DOHH2 (cell line): ENCODE measurements at regions not wholly inside any gene's neighbourhood (a gene's known extent, or its start where the extent isn't known, plus 50 kb on each side); places are given as distances from the start of the nearest gene placed in this dataset.

ENCODE experiments used
- H3F3A ChIP-seq: fragments of 200-600 bp; sonication (generic), shearing (Covaris generic); 2 replicates; pipeline ENCODE4 v1.6.0; 2016; ENCODE audit warnings: antibody characterized with exemption, mild to moderate bottlenecking; ENCODE audit not compliant: control insufficient read depth, insufficient read depth
- H3K27ac ChIP-seq: fragments of 200-600 bp; sonication (generic); 2 replicates; pipeline ENCODE4 v1.5.1; 2014; ENCODE audit warnings: low read depth, mild to moderate bottlenecking, low read length, moderate library complexity
- H3K27me3 ChIP-seq: fragments of 200-600 bp; sonication (generic); 2 replicates; pipeline ENCODE4 v1.6.1; 2014; ENCODE audit warnings: mild to moderate bottlenecking, low read length, mixed read lengths; ENCODE audit not compliant: control insufficient read depth
- H3K36me3 ChIP-seq: fragments of 200-600 bp; sonication (generic); 2 replicates; pipeline ENCODE4 v1.6.1; 2014; ENCODE audit warnings: mild to moderate bottlenecking, low read length, moderate library complexity, mixed read lengths; ENCODE audit not compliant: control insufficient read depth
- H3K4me1 ChIP-seq: fragments of 200-600 bp; sonication (generic); 2 replicates; pipeline ENCODE4 v1.6.1; 2014; ENCODE audit warnings: mild to moderate bottlenecking, low read length, mixed read lengths; ENCODE audit not compliant: control insufficient read depth
- H3K4me2 ChIP-seq: fragments of 200-600 bp; sonication (generic); 2 replicates; pipeline ENCODE4 v1.6.0; 2014; ENCODE audit warnings: mild to moderate bottlenecking, low read length, moderate library complexity
- H3K4me3 ChIP-seq: fragments of 200-600 bp; sonication (generic); 2 replicates; pipeline ENCODE4 v1.5.1; 2014; ENCODE audit warnings: mild to moderate bottlenecking, low read length, mixed read lengths
- H3K79me2 ChIP-seq: fragments of 200-600 bp; sonication (generic); 2 replicates; pipeline ENCODE4 v1.6.1; 2014; ENCODE audit warnings: mild to moderate bottlenecking, low read length, mixed read lengths; ENCODE audit not compliant: control insufficient read depth
- H3K9me2 ChIP-seq: fragments of 200-600 bp; sonication (generic); replicated peaks from 2 replicates; pipeline ENCODE4 v1.6.1; 2014; ENCODE audit warnings: mild to moderate bottlenecking, low read length, mixed read lengths; ENCODE audit not compliant: control insufficient read depth
- H3K9me3 ChIP-seq: fragments of 200-600 bp; sonication (generic); 2 replicates; pipeline ENCODE4 v1.6.1; 2014; ENCODE audit warnings: antibody characterized with exemption, low read length, mixed read lengths; ENCODE audit not compliant: control insufficient read depth, insufficient read depth
- H4K20me1 ChIP-seq: fragments of 200-600 bp; sonication (generic); 2 replicates; pipeline ENCODE4 v1.6.0; 2014; ENCODE audit warnings: low read depth, mild to moderate bottlenecking, antibody characterized with exemption, low read length, moderate library complexity; ENCODE audit not compliant: control insufficient read depth, insufficient read depth
- EZH2phosphoT487 ChIP-seq: fragments of 200-600 bp; sonication (generic); IDR thresholded peaks from 2 replicates; pipeline ENCODE4 v1.6.1; 2017; ENCODE audit warnings: borderline replicate concordance, mild to moderate bottlenecking, antibody characterized with exemption, low read length, moderate library complexity, mixed read lengths
- TF ChIP-seq, protein P1 (sequence below): fragments of 200-600 bp; sonication (generic); IDR thresholded peaks from one replicate; pipeline ENCODE4 v1.5.1; 2014; ENCODE audit warnings: antibody characterized with exemption, mild to moderate bottlenecking, low read depth, low read length; ENCODE audit not compliant: poor library complexity, severe bottlenecking

DNA sequence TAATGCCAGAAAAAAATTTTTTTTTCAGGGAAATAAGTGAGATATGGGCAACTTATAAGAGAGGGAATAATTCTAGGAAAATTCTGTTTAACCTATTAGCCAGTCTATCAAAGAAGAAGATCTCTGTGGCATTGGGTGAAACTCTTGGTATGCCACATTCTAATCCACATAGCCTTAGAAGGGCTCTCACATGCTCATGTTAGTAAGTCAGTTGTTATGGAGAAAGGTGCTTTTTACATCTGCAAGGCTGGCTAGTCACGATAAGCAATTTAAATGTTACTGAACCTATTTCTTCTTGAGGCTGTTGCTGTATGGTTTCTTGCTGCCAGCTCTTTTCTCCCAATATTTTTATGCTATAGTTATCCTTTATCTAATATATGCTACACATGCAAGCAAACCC is 89.9 kb upstream of the MAGI1 start:
- no peak overlapping the region for H3K4me3 ChIP-seq
- no peak overlapping the region for H3K27ac ChIP-seq
- no peaks in the 10 kb centered on the region for H3K9me2 ChIP-seq
- H3K9me3 ChIP-seq, result no peaks in the 10 kb centered on the region
- H3F3A ChIP-seq, result no peaks in the 10 kb centered on the region
- TF ChIP-seq, protein P1, sequence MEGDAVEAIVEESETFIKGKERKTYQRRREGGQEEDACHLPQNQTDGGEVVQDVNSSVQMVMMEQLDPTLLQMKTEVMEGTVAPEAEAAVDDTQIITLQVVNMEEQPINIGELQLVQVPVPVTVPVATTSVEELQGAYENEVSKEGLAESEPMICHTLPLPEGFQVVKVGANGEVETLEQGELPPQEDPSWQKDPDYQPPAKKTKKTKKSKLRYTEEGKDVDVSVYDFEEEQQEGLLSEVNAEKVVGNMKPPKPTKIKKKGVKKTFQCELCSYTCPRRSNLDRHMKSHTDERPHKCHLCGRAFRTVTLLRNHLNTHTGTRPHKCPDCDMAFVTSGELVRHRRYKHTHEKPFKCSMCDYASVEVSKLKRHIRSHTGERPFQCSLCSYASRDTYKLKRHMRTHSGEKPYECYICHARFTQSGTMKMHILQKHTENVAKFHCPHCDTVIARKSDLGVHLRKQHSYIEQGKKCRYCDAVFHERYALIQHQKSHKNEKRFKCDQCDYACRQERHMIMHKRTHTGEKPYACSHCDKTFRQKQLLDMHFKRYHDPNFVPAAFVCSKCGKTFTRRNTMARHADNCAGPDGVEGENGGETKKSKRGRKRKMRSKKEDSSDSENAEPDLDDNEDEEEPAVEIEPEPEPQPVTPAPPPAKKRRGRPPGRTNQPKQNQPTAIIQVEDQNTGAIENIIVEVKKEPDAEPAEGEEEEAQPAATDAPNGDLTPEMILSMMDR, result no peak
- TF ChIP-seq EZH2phosphoT487, result no peak
- no peaks in the 10 kb centered on the region for H4K20me1 ChIP-seq
- no peaks in the 10 kb centered on the region for H3K27me3 ChIP-seq
- no peaks in the 10 kb centered on the region for H3K4me1 ChIP-seq
- no peaks in the 10 kb centered on the region for H3K79me2 ChIP-seq
- no peaks in the 10 kb centered on the region for H3K36me3 ChIP-seq
- no peak overlapping the region for H3K4me2 ChIP-seq

DNA sequence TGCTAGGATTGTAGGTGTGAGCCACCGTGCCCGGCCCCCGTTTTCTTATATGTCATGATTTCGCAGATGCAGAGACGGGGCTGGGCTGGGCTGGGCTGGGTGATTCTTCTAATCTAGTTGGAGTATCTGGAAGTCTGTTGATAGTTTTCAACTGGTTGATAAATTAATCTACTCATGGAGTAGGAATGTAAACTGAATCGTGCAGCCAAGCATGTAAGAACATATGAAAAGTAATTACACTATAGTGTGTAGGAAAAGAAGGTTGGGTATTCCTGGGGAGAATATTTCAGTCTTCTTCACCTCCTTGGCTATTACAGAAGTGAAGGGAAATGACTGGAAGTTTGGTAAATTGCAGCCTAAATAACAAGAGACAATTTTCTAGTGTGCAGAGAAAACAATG is 82.6 kb upstream of the MAGI1 start:
- no peak overlapping the region for H3K4me3 ChIP-seq
- no peaks in the 10 kb centered on the region for H3K36me3 ChIP-seq
- no peak for TF ChIP-seq EZH2phosphoT487
- TF ChIP-seq, protein P1, result no peak
- H3K9me2 ChIP-seq, result no peaks in the 10 kb centered on the region
- H3K79me2 ChIP-seq, result no peaks in the 10 kb centered on the region
- no peak overlapping the region for H3K27ac ChIP-seq
- H4K20me1 ChIP-seq, result no peaks in the 10 kb centered on the region
- H3K9me3 ChIP-seq, result no peaks in the 10 kb centered on the region
- no peaks in the 10 kb centered on the region for H3K4me1 ChIP-seq
- H3K27me3 ChIP-seq, result no peaks in the 10 kb centered on the region
- no peaks in the 10 kb centered on the region for H3F3A ChIP-seq
- no peak overlapping the region for H3K4me2 ChIP-seq

DNA sequence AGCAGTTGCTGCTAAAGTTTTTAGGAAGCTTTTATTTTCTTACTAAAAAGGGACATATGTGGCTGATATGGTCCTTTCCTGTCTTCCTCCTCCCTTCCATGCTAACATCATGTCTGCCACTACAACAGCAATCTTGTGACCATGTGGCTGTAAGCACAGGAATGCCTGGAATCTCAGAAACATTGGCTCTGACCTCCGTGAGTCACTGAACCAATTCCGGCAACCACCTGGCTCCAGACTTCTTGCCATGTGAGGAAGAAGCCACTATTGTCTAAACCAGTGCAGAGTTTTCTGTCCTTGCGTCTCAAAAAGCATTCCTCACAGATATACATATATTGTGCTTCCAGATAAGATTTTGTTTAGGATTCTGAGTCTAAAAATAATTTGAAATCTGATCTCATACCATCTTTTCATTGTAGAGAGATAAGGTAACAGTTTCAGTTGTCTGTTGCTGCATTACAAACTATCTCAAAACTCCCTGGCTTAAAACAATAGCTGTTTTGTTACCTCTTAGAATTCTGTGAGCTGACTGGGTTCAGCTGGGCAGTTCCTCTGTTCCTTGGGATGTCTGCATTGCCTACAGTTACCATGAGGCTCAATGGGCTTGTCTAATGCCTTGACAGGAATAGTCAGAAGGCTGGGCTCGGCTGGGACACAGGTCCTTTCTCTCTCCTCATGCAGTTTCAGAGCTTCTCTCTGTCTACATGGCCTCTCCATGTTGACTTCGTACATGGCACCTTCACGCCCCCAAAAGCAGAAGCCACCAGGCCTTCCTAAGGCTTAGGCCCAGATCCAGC is 77.3 kb upstream of the MAGI1 start:
- no peaks in the 10 kb centered on the region for H3F3A ChIP-seq
- no peak for TF ChIP-seq EZH2phosphoT487
- TF ChIP-seq, protein P1, result no peak
- H3K36me3 ChIP-seq, result no peaks in the 10 kb centered on the region
- H3K27me3 ChIP-seq, result peaks cover 2% of the 10 kb centered on the region; the same call in 1 of the 2 replicates
- no peaks in the 10 kb centered on the region for H4K20me1 ChIP-seq
- no peaks in the 10 kb centered on the region for H3K9me2 ChIP-seq
- no peak overlapping the region for H3K4me2 ChIP-seq
- no peak overlapping the region for H3K27ac ChIP-seq
- no peaks in the 10 kb centered on the region for H3K4me1 ChIP-seq
- H3K4me3 ChIP-seq, result no peak overlapping the region
- no peaks in the 10 kb centered on the region for H3K79me2 ChIP-seq
- H3K9me3 ChIP-seq, result no peaks in the 10 kb centered on the region
